Amniotic epithelial cell (primary cell): ENCODE measurements at regions not wholly inside any gene's neighbourhood (a gene's known extent, or its start where the extent isn't known, plus 50 kb on each side); places are given as distances from the start of the nearest gene placed in this dataset.
"Not testable (repeated sequence)": the region's sequence is repeated elsewhere in the genome, so short reads cannot be mapped to it uniquely, and the experiment has no call there.

ENCODE experiments used
- DNase-seq: peaks from one replicate; pipeline ENCODE4 v3.0.0-alpha.2; 2010; ENCODE audit warnings: low read depth

GRCh38 chr17:52537421-52537820 is 378.9 kb upstream of the CA10 start:
- no peak for DNase-seq

- no peak for DNase-seq
Observed at GRCh38 chr17:52536489-52536888, 378.0 kb upstream of the CA10 start.

GRCh38 chr17:52532373-52532772 is 373.9 kb upstream of the CA10 start:
- DNase-seq = no peak

GRCh38 chr17:52524096-52524637 is 365.7 kb upstream of the CA10 start:
- no peak for DNase-seq

GRCh38 chr17:52517176-52517575 is 358.7 kb upstream of the CA10 start:
- no peak for DNase-seq

GRCh38 chr17:52515927-52516326 is 357.4 kb upstream of the CA10 start:
- DNase-seq = no peak

GRCh38 chr17:52505601-52506000 is 347.1 kb upstream of the CA10 start:
- no peak for DNase-seq

- DNase-seq = no peak
Observed at GRCh38 chr17:52504081-52504480, 345.6 kb upstream of the CA10 start.

GRCh38 chr17:52495646-52496045 is 337.1 kb upstream of the CA10 start:
- DNase-seq = no peak

GRCh38 chr17:52482271-52482670 is 323.8 kb upstream of the CA10 start:
- no peak for DNase-seq

- DNase-seq = no peak
Observed at GRCh38 chr17:52477824-52478699, 319.5 kb upstream of the CA10 start.

GRCh38 chr17:52476638-52477313 is 318.3 kb upstream of the CA10 start:
- DNase-seq = no peak

GRCh38 chr17:52470553-52470952 is 312.0 kb upstream of the CA10 start:
- DNase-seq = no peak

GRCh38 chr17:52465407-52465806 is 306.9 kb upstream of the CA10 start:
- DNase-seq = no peak

GRCh38 chr17:52451294-52451861 is 292.9 kb upstream of the CA10 start:
- no peak for DNase-seq

- DNase-seq = no peak
Observed at GRCh38 chr17:52442350-52442749, 283.8 kb upstream of the CA10 start.

GRCh38 chr17:52420555-52421078 is 262.1 kb upstream of the CA10 start:
- DNase-seq = no peak

- DNase-seq = no peak
Observed at GRCh38 chr17:52419229-52419641, 260.7 kb upstream of the CA10 start.

- DNase-seq = no peak
Observed at GRCh38 chr17:52410781-52411180, 252.3 kb upstream of the CA10 start.

- not testable (repeated sequence) for DNase-seq
Observed at GRCh38 chr17:52409222-52409621, 250.7 kb upstream of the CA10 start.

- DNase-seq = no peak
Observed at GRCh38 chr17:52395308-52395707, 236.8 kb upstream of the CA10 start.

GRCh38 chr17:52390422-52390821 is 231.9 kb upstream of the CA10 start:
- DNase-seq = no peak

- no peak for DNase-seq
Observed at GRCh38 chr17:52389632-52390031, 231.1 kb upstream of the CA10 start.
